IPS-18c (cell line): ENCODE measurements at regions not wholly inside any gene's neighbourhood (a gene's known extent, or its start where the extent isn't known, plus 50 kb on each side); places are given as distances from the start of the nearest gene placed in this dataset.

Source experiments
- H3K4me3 ChIP-seq: 2 replicates; pipeline ENCODE4 v1.7.0; 2013; ENCODE audit warnings: low read depth, mild to moderate bottlenecking, low read length, moderate library complexity; ENCODE audit not compliant: insufficient read depth
- H3K9me3 ChIP-seq: one replicate; pipeline ENCODE4 v1.6.1; 2013; ENCODE audit warnings: mild to moderate bottlenecking, low read length, moderate library complexity; ENCODE audit not compliant: control insufficient read depth, insufficient read depth

- Histone ChIP-seq H3K9me3 (no peaks in the 10 kb centered on the region), H3K4me3 (no peak overlapping the region)
These were observed 188.0 kb upstream of the E2F7 start for GRCh38 chr12:77253321-77253720.

GRCh38 chr12:77251799-77252198 lies 186.4 kb upstream of the E2F7 start:
- no peaks in the 10 kb centered on the region for H3K9me3 ChIP-seq
- no peak overlapping the region for H3K4me3 ChIP-seq

- Histone ChIP-seq H3K4me3 (no peak overlapping the region), H3K9me3 (no peaks in the 10 kb centered on the region)
These were observed 184.5 kb upstream of the E2F7 start for GRCh38 chr12:77249892-77250291.

- no peaks in the 10 kb centered on the region for H3K9me3 ChIP-seq
- no peak overlapping the region for H3K4me3 ChIP-seq
These were observed 182.7 kb upstream of the E2F7 start for GRCh38 chr12:77248036-77248435.

GRCh38 chr12:77247542-77247941 lies 182.2 kb upstream of the E2F7 start:
- Histone ChIP-seq H3K4me3 (no peak overlapping the region), H3K9me3 (no peaks in the 10 kb centered on the region)

GRCh38 chr12:77243345-77243744 lies 178.0 kb upstream of the E2F7 start:
- Histone ChIP-seq H3K4me3 (no peak overlapping the region), H3K9me3 (no peaks in the 10 kb centered on the region)

GRCh38 chr12:77239617-77240016 lies 174.2 kb upstream of the E2F7 start:
- Histone ChIP-seq H3K4me3 (no peak overlapping the region), H3K9me3 (no peaks in the 10 kb centered on the region)

GRCh38 chr12:77238335-77238734 lies 173.0 kb upstream of the E2F7 start:
- Histone ChIP-seq H3K4me3 (no peak overlapping the region), H3K9me3 (no peaks in the 10 kb centered on the region)

- H3K4me3 ChIP-seq = no peak overlapping the region
- H3K9me3 ChIP-seq = no peaks in the 10 kb centered on the region
These were observed 172.5 kb upstream of the E2F7 start for GRCh38 chr12:77237896-77238295.

- no peaks in the 10 kb centered on the region for H3K9me3 ChIP-seq
These were observed 170.7 kb upstream of the E2F7 start for GRCh38 chr12:77236066-77236465.

GRCh38 chr12:77232045-77232444 lies 166.7 kb upstream of the E2F7 start:
- H3K4me3 ChIP-seq = no peak overlapping the region
- no peaks in the 10 kb centered on the region for H3K9me3 ChIP-seq

More at GRCh38 chr12:77236066-77236465, 170.7 kb upstream of the E2F7 start:
- H3K4me3 ChIP-seq = no peak overlapping the region

GRCh38 chr12:77231501-77231918 lies 166.1 kb upstream of the E2F7 start:
- no peaks in the 10 kb centered on the region for H3K9me3 ChIP-seq

GRCh38 chr12:77229640-77230442 lies 164.5 kb upstream of the E2F7 start:
- Histone ChIP-seq H3K4me3 (no peak overlapping the region), H3K9me3 (no peaks in the 10 kb centered on the region)

More at GRCh38 chr12:77231501-77231918, 166.1 kb upstream of the E2F7 start:
- no peak overlapping the region for H3K4me3 ChIP-seq

- no peaks in the 10 kb centered on the region for H3K9me3 ChIP-seq
- no peak overlapping the region for H3K4me3 ChIP-seq
These were observed 163.0 kb upstream of the E2F7 start for GRCh38 chr12:77228376-77228775.

- H3K9me3 ChIP-seq = no peaks in the 10 kb centered on the region
- H3K4me3 ChIP-seq = no peak overlapping the region
These were observed 161.0 kb upstream of the E2F7 start for GRCh38 chr12:77226368-77226767.

GRCh38 chr12:77225373-77225772 lies 160.0 kb upstream of the E2F7 start:
- H3K4me3 ChIP-seq = no peak overlapping the region

GRCh38 chr12:77224346-77224745 lies 159.0 kb upstream of the E2F7 start:
- Histone ChIP-seq H3K4me3 (no peak overlapping the region), H3K9me3 (no peaks in the 10 kb centered on the region)

More at GRCh38 chr12:77225373-77225772, 160.0 kb upstream of the E2F7 start:
- H3K9me3 ChIP-seq = no peaks in the 10 kb centered on the region

- Histone ChIP-seq H3K9me3 (no peaks in the 10 kb centered on the region), H3K4me3 (no peak overlapping the region)
These were observed 157.0 kb upstream of the E2F7 start for GRCh38 chr12:77222336-77222735.

GRCh38 chr12:77220586-77220985 lies 155.2 kb upstream of the E2F7 start:
- H3K9me3 ChIP-seq = peaks cover 3% of the 10 kb centered on the region
- H3K4me3 ChIP-seq = no peak overlapping the region
